ENCODE measurements at regions not wholly inside any gene's neighbourhood (a gene's known extent, or its start where the extent isn't known, plus 50 kb on each side); places are given as distances from the start of the nearest gene placed in this dataset.

GRCh38 chr6:4511641-4512020 is 264.6 kb upstream of the CDYL start:
- Histone ChIP-seq H3K27ac (no peak overlapping the region), H3K36me3 (no peaks in the 10 kb centered on the region), H3K4me3 (no peak overlapping the region), H3K4me1 (no peaks in the 10 kb centered on the region), H3K27me3 (no peaks in the 10 kb centered on the region), H3K9me3 (no peaks in the 10 kb centered on the region)
- DNase-seq = no peak
- intact Hi-C loops (cut with DNase I; ENCODE audit: low total_unique reads) = no loop called here
- 64 to 89% (median 85%) methylated on average over 1 to 5 of the region's 5 CpGs for WGBS, 5 donors
- TF ChIP-seq CTCF (IDR thresholded peaks at IDR 0.05) = no peak
- no peak for TF ChIP-seq POLR2A (IDR thresholded peaks at IDR 0.05)
- no peak for TF ChIP-seq EP300 (IDR thresholded peaks at IDR 0.05)
- TF ChIP-seq POLR2AphosphoS5 (IDR thresholded peaks at IDR 0.05) = no peak

- Histone ChIP-seq H3K27ac (no peak overlapping the region), H3K4me3 (no peak overlapping the region), H3K4me1 (no peaks in the 10 kb centered on the region), H3K9me3 (no peaks in the 10 kb centered on the region), H3K27me3 (no peaks in the 10 kb centered on the region), H3K36me3 (no peaks in the 10 kb centered on the region)
- WGBS, 5 donors = 76 to 82% (median 77%) methylated on average over 12 to 15 of the region's 15 CpGs
- no peak for DNase-seq
- intact Hi-C loops (cut with DNase I; ENCODE audit: low total_unique reads) = no loop called here
- no peak for TF ChIP-seq POLR2A (IDR thresholded peaks at IDR 0.05)
- TF ChIP-seq EP300 (IDR thresholded peaks at IDR 0.05) = no peak
- TF ChIP-seq CTCF (IDR thresholded peaks at IDR 0.05) = no peak
- TF ChIP-seq POLR2AphosphoS5 (IDR thresholded peaks at IDR 0.05) = no peak
Observed at GRCh38 chr6:4510906-4511640, 265.1 kb upstream of the CDYL start.

- no peaks in the 10 kb centered on the region for H3K4me1 ChIP-seq
- no peaks in the 10 kb centered on the region for H3K27me3 ChIP-seq
- intact Hi-C loops (cut with DNase I; ENCODE audit: low total_unique reads) = no loop called here
- H3K9me3 ChIP-seq = no peaks in the 10 kb centered on the region
- 84 to 90% (median 88%) methylated on average over 6 of the region's 6 CpGs for WGBS, 5 donors
- no peak overlapping the region for H3K4me3 ChIP-seq
- TF ChIP-seq POLR2AphosphoS5 (IDR thresholded peaks at IDR 0.05) (no peak), EP300 (IDR thresholded peaks at IDR 0.05) (no peak), CTCF (IDR thresholded peaks at IDR 0.05) (no peak), POLR2A (IDR thresholded peaks at IDR 0.05) (no peak)
- no peaks in the 10 kb centered on the region for H3K36me3 ChIP-seq
- DNase-seq = no peak
- H3K27ac ChIP-seq = no peak overlapping the region
Observed at GRCh38 chr6:4510317-4510716, 265.9 kb upstream of the CDYL start.

- TF ChIP-seq POLR2AphosphoS5 (IDR thresholded peaks at IDR 0.05) = no peak
- TF ChIP-seq CTCF (IDR thresholded peaks at IDR 0.05) = no peak
- TF ChIP-seq EP300 (IDR thresholded peaks at IDR 0.05) = no peak
- TF ChIP-seq POLR2A (IDR thresholded peaks at IDR 0.05) = no peak
- Histone ChIP-seq H3K36me3 (no peaks in the 10 kb centered on the region), H3K27me3 (no peaks in the 10 kb centered on the region), H3K4me1 (no peaks in the 10 kb centered on the region), H3K4me3 (no peak overlapping the region), H3K27ac (no peak overlapping the region), H3K9me3 (no peaks in the 10 kb centered on the region)
- no peak for DNase-seq
- intact Hi-C loops (cut with DNase I; ENCODE audit: low total_unique reads) = no loop called here
- 79 to 90% (median 84%) methylated on average over 3 of the region's 3 CpGs for WGBS, 5 donors
Observed at GRCh38 chr6:4509506-4509905, 266.7 kb upstream of the CDYL start.

All from stomach (tissue), 8 donors.